WERI-Rb-1 (cell line): ENCODE measurements at regions not wholly inside any gene's neighbourhood (a gene's known extent, or its start where the extent isn't known, plus 50 kb on each side); places are given as distances from the start of the nearest gene placed in this dataset.

Experiments
- DNase-seq: peaks from one replicate; pipeline ENCODE4 v3.0.0-alpha.2; 2020
- H3K27ac ChIP-seq: fragments of 250-450 bp; sonication (Bioruptor Pico); 2 replicates; pipeline ENCODE4 v1.5.1; 2020; ENCODE audit warnings: mild to moderate bottlenecking, moderate library complexity
- H3K27me3 ChIP-seq: fragments of 250-450 bp; sonication (Bioruptor Pico); 2 replicates; pipeline ENCODE4 v1.5.1; 2021; ENCODE audit warnings: mild to moderate bottlenecking, low read depth, moderate library complexity; ENCODE audit not compliant: insufficient read depth, severe bottlenecking
- H3K36me3 ChIP-seq: fragments of 250-450 bp; sonication (Bioruptor Pico); 2 replicates; pipeline ENCODE4 v1.5.1; 2020; ENCODE audit warnings: mild to moderate bottlenecking, moderate library complexity
- H3K4me3 ChIP-seq: 2 replicates; pipeline ENCODE4 v1.5.1; 2011; ENCODE audit warnings: low read depth, mild to moderate bottlenecking, control low read depth, low read length
- H3K9me3 ChIP-seq: fragments of 250-450 bp; sonication (Bioruptor Pico); 2 replicates; pipeline ENCODE4 v1.5.1; 2021; ENCODE audit warnings: mild to moderate bottlenecking, moderate library complexity; ENCODE audit not compliant: severe bottlenecking
- CTCF ChIP-seq: IDR thresholded peaks from 2 replicates; pipeline ENCODE4 v1.5.1; 2011; ENCODE audit warnings: low read depth, mild to moderate bottlenecking, control low read depth, inconsistent platforms, low read length

GRCh38 chr4:138951764-138952163, 63.8 kb upstream of the NOCT start:
- Histone ChIP-seq H3K9me3 (no peaks in the 10 kb centered on the region), H3K36me3 (no peaks in the 10 kb centered on the region), H3K27me3 (no peaks in the 10 kb centered on the region), H3K4me3 (no peak overlapping the region), H3K27ac (no peak overlapping the region)
- DNase-seq = no peak
- TF ChIP-seq CTCF = no peak

DNA sequence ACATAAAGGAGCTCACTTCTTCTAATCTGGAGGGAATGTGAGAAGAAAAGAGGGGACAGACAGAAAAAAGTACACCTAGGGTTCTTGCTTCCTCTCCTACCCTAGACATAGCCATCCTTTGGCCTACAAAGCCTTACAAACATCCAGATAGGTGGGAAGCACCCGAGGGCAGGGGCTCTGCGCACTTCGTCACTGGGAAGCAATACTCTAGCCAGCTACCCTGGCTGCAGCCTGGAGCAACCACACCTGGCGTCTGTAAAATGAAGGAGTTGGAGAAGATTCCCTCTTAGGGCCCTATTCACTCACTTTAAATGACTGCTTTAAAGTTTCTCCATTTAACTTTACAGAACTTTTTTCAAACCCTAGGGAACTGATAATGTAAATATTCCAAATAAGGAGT, 65.7 kb upstream of the NOCT start:
- DNase-seq = no peak
- H3K36me3 ChIP-seq = no peaks in the 10 kb centered on the region
- H3K27me3 ChIP-seq = no peaks in the 10 kb centered on the region
- no peak for TF ChIP-seq CTCF
- no peak overlapping the region for H3K27ac ChIP-seq
- H3K4me3 ChIP-seq = no peak overlapping the region
- H3K9me3 ChIP-seq = no peaks in the 10 kb centered on the region

- no peak overlapping the region for H3K27ac ChIP-seq
- no peak for TF ChIP-seq CTCF
- no peak for DNase-seq
- no peaks in the 10 kb centered on the region for H3K27me3 ChIP-seq
- H3K36me3 ChIP-seq = no peaks in the 10 kb centered on the region
- no peak overlapping the region for H3K4me3 ChIP-seq
- H3K9me3 ChIP-seq = no peaks in the 10 kb centered on the region
These were observed 66.7 kb upstream of the NOCT start for GRCh38 chr4:138948918-138949317.

DNA sequence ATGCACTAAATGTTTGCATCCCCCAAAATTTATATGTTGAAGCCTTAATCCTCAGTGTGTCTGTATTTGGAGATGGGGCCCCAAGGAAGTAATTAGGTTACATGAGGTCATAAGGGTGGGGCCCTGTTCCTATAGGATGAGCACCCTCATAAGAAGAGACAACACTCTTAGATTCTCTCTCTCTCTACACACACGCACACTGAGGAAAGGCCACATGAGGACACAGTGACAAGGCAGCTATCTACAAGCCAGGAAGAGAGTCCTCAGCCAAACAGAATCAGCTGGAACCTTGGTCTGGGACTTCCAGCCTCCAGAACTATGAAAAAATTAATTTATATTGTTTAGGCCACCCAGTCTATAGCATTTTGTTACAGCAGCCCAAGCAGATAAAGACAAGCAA, 69.3 kb upstream of the NOCT start:
- H3K4me3 ChIP-seq = no peak overlapping the region
- no peaks in the 10 kb centered on the region for H3K9me3 ChIP-seq
- H3K27me3 ChIP-seq = no peaks in the 10 kb centered on the region
- TF ChIP-seq CTCF = no peak
- H3K36me3 ChIP-seq = no peaks in the 10 kb centered on the region
- no peak overlapping the region for H3K27ac ChIP-seq
- no peak for DNase-seq

DNA sequence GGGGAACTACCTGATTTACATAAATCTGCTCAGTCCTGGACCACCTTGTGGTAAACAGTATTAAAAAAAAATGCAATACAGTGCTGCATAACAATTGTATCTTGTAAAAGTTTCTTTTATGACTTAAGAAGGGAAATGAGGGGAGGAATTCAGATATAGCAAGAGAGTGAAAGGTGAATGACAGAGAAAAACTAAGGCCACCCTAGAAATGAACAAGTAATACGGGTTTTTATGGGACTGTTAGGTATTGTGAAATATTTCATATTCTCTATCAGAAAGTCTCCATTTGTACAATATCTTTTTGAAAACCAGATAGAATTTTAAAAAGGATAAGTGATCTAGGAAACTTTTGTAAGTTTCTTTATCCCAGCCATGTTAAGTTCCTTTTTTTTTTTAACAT, 69.7 kb upstream of the NOCT start:
- Histone ChIP-seq H3K9me3 (no peaks in the 10 kb centered on the region), H3K4me3 (no peak overlapping the region), H3K36me3 (no peaks in the 10 kb centered on the region), H3K27me3 (no peaks in the 10 kb centered on the region), H3K27ac (no peak overlapping the region)
- DNase-seq = no peak
- no peak for TF ChIP-seq CTCF

DNA sequence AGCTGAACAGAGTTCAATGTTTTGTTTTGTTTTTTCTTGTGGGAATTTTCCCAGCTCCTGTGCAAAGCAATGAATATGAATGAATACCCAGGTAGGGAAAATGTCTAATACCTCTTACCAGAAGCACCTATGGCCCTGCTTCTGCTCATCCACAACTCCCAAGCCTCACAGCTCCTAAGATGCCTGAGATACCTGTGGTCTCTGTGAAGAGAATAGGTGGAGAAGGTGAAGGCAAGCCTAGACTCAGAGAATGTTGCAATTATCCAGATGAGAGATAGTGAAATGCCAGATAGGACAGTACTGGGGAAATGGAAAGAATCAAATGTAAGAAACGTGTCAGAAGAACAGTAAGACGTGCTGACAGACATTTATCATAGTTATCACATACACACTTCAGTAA, 70.2 kb upstream of the NOCT start:
- Histone ChIP-seq H3K9me3 (no peaks in the 10 kb centered on the region), H3K27ac (no peak overlapping the region), H3K36me3 (no peaks in the 10 kb centered on the region), H3K27me3 (no peaks in the 10 kb centered on the region), H3K4me3 (no peak overlapping the region)
- TF ChIP-seq CTCF = no peak
- DNase-seq = no peak
